Keratinocyte (primary cell): ENCODE measurements at regions not wholly inside any gene's neighbourhood (a gene's known extent, or its start where the extent isn't known, plus 50 kb on each side); places are given as distances from the start of the nearest gene placed in this dataset.

ENCODE experiments used
- DNase-seq: peaks from one replicate; pipeline ENCODE4 v3.0.0-alpha.2; 2011; ENCODE audit warnings: low read depth, missing footprints, low spot score
- FAIRE-seq: peaks from 2 replicates; lab custom pipeline; 2011; peaks lifted over from hg19 to GRCh38; lab: Jason Lieb, UNC
- H2AFZ ChIP-seq: 2 replicates; pipeline ENCODE4 v1.6.0; 2012; ENCODE audit warnings: low read length, control low read depth, inconsistent platforms; ENCODE audit not compliant: control insufficient read depth
- H3K27ac ChIP-seq: 2 replicates; pipeline ENCODE4 v1.5.1; 2011; ENCODE audit warnings: low read length; ENCODE audit not compliant: control insufficient read depth, insufficient read depth
- H3K27me3 ChIP-seq: 3 replicates; pipeline ENCODE4 v1.6.0; 2011; ENCODE audit warnings: low read length; ENCODE audit not compliant: control insufficient read depth, insufficient read depth; ENCODE audit errors: extremely low read depth
- H3K36me3 ChIP-seq, 2 experiments: 2 replicates in 1 of 2; 3 replicates in 1 of 2; pipeline ENCODE4 v1.5.1; 2011; ENCODE audit warnings: low read length in 2 of 2, mild to moderate bottlenecking in 1 of 2; ENCODE audit not compliant: control insufficient read depth in 2 of 2, insufficient read depth in 2 of 2; ENCODE audit errors: extremely low read depth in 1 of 2
- H3K4me1 ChIP-seq: 3 replicates; pipeline ENCODE4 v1.5.1; 2011; ENCODE audit warnings: low read length; ENCODE audit not compliant: control insufficient read depth, insufficient read depth; ENCODE audit errors: extremely low read depth
- H3K4me2 ChIP-seq: 3 replicates; pipeline ENCODE4 v1.6.0; 2011; ENCODE audit warnings: low read depth, low read length; ENCODE audit not compliant: control insufficient read depth, insufficient read depth; ENCODE audit errors: extremely low read depth
- H3K4me3 ChIP-seq, 3 experiments: fragments of 200-600 bp in 1 of 3; sonication (generic) in 1 of 3; 2 replicates in 2 of 3; 3 replicates in 1 of 3; pipeline ENCODE4 v1.5.1; 2011 to 2016; ENCODE audit warnings: low read length in 3 of 3, mild to moderate bottlenecking in 3 of 3, control low read depth in 2 of 3, inconsistent platforms in 1 of 3, low read depth in 1 of 3, mixed read lengths in 1 of 3, mixed run types in 1 of 3, moderate library complexity in 1 of 3; ENCODE audit not compliant: control insufficient read depth in 2 of 3, insufficient read depth in 2 of 3; ENCODE audit errors: extremely low read depth in 1 of 3
- H3K79me2 ChIP-seq: 2 replicates; pipeline ENCODE4 v1.6.0; 2012; ENCODE audit warnings: low read length; ENCODE audit not compliant: control insufficient read depth, insufficient read depth
- H3K9ac ChIP-seq: 3 replicates; pipeline ENCODE4 v1.6.0; 2011; ENCODE audit warnings: low read length; ENCODE audit not compliant: control insufficient read depth, insufficient read depth; ENCODE audit errors: extremely low read depth
- H3K9me1 ChIP-seq: 3 replicates; pipeline ENCODE4 v1.6.0; 2011; ENCODE audit warnings: low read length; ENCODE audit not compliant: control insufficient read depth, insufficient read depth; ENCODE audit errors: extremely low read depth
- H3K9me3 ChIP-seq: 2 replicates; pipeline ENCODE4 v1.5.1; 2012; ENCODE audit warnings: low read depth, low read length; ENCODE audit not compliant: control insufficient read depth
- H4K20me1 ChIP-seq: 3 replicates; pipeline ENCODE4 v1.6.0; 2011; ENCODE audit warnings: low read length; ENCODE audit not compliant: control insufficient read depth, insufficient read depth; ENCODE audit errors: extremely low read depth
- CTCF ChIP-seq, 3 experiments: IDR thresholded peaks in 1 of 3; conservative IDR thresholded peaks in 1 of 3; optimal IDR thresholded peaks in 1 of 3; 2 replicates in 2 of 3; 3 replicates in 1 of 3; pipeline versions ENCODE3 to v1.5.1; 2011; ENCODE audit warnings: low read length in 3 of 3, mild to moderate bottlenecking in 3 of 3, moderate library complexity in 2 of 3, control low read depth in 1 of 3, inconsistent platforms in 1 of 3; ENCODE audit not compliant: insufficient read depth in 2 of 3; ENCODE audit errors: extremely low read depth in 1 of 3
- EZH2 ChIP-seq: IDR thresholded peaks from one replicate; pipeline ENCODE4 v1.6.1; 2012; ENCODE audit warnings: inconsistent platforms, mild to moderate bottlenecking, low read length, moderate library complexity
- dilution Hi-C: fragments of 300-500 bp; cut with MboI; formaldehyde crosslinking; loops from one replicate; pipeline ENCODE4 v1.7.0; 2020; ENCODE audit warnings: low sequenced_read_pairs; ENCODE audit not compliant: extremely low pct_ligation_motif_present

- no peak overlapping the region for H3K27ac ChIP-seq
Observed at GRCh38 chr10:128870830-128871597, 596.0 kb upstream of the MGMT start.

GRCh38 chr10:128871671-128872231 lies 595.3 kb upstream of the MGMT start:
- Histone ChIP-seq H3K9me3 (no peaks in the 10 kb centered on the region), H3K27me3 (no peaks in the 10 kb centered on the region), H3K4me2 (no peak overlapping the region), H4K20me1 (no peaks in the 10 kb centered on the region), H3K79me2 (no peaks in the 10 kb centered on the region), H3K9me1 (no peaks in the 10 kb centered on the region), H3K4me1 (no peaks in the 10 kb centered on the region), H3K9ac (no peak overlapping the region), H2AFZ (no peak overlapping the region), H3K27ac (no peak overlapping the region), H3K4me3 (no peak overlapping the region), H3K36me3 (no peaks in the 10 kb centered on the region)
- DNase-seq (no peak), FAIRE-seq (no peak)
- dilution Hi-C loops = no loop called here
- TF ChIP-seq EZH2 (no peak), CTCF (optimal IDR thresholded peaks at IDR 0.05 in 1 of 3, IDR thresholded peaks at IDR 0.05 in 1 of 3, conservative IDR thresholded peaks at IDR 0.05 in 1 of 3; ENCODE audit: extremely low read depth in 1 of 3, insufficient read depth in 2 of 3, low read length in 3 of 3) (no peak)

More at GRCh38 chr10:128870830-128871597, 596.0 kb upstream of the MGMT start:
- no peak overlapping the region for H3K9ac ChIP-seq
- no peak overlapping the region for H3K4me3 ChIP-seq
- no peaks in the 10 kb centered on the region for H3K36me3 ChIP-seq
- no peaks in the 10 kb centered on the region for H4K20me1 ChIP-seq
- DNase-seq (no peak), FAIRE-seq (no peak)
- H3K4me1 ChIP-seq = no peaks in the 10 kb centered on the region
- H2AFZ ChIP-seq = no peak overlapping the region
- no peak overlapping the region for H3K4me2 ChIP-seq
- H3K9me3 ChIP-seq = no peaks in the 10 kb centered on the region
- H3K27me3 ChIP-seq = no peaks in the 10 kb centered on the region
- no peaks in the 10 kb centered on the region for H3K9me1 ChIP-seq
- dilution Hi-C loops = no loop called here
- H3K79me2 ChIP-seq = no peaks in the 10 kb centered on the region
- TF ChIP-seq EZH2 (no peak), CTCF (optimal IDR thresholded peaks at IDR 0.05 in 1 of 3, IDR thresholded peaks at IDR 0.05 in 1 of 3, conservative IDR thresholded peaks at IDR 0.05 in 1 of 3; ENCODE audit: extremely low read depth in 1 of 3, insufficient read depth in 2 of 3, low read length in 3 of 3) (no peak)
